K562 (cell line): ENCODE measurements at regions not wholly inside any gene's neighbourhood (a gene's known extent, or its start where the extent isn't known, plus 50 kb on each side); places are given as distances from the start of the nearest gene placed in this dataset.

Source experiments
- ATAC-seq: fragments of 200-7000 bp; cut with Tn5 transposase; 3 replicates; pipeline ENCODE4 v1.9.1; 2020; ENCODE audit warnings: moderate library complexity
- BruUV-seq: library from RNA; stranded (reverse); fragments of 400-500 nt; replicated peaks from 2 replicates; lab custom pipeline; 2021; lab: Mats Ljungman, UMichigan
- CTCF ChIA-PET: fragments of 300-600 bp; formaldehyde crosslinking; extraction: SDS; loops from one replicate; lab custom pipeline; 2021; ENCODE audit warnings: low intra/inter-chr PET ratio; lab: Yijun Ruan, JAX
- POLR2A ChIA-PET: fragments of 300-600, 350-650 bp; sonication (Branson Sonifier 250); formaldehyde crosslinking; extraction: SDS; loops from one replicate; lab custom pipeline; 2021; ENCODE audit warnings: antibody characterized with exemption, inconsistent platforms; lab: Yijun Ruan, JAX
- DNase-seq, 4 experiments: peaks; one replicate each; pipeline versions ENCODE4 v3.0.0 to v3.0.0-alpha.2; 2011 to 2018; ENCODE audit warnings: low spot score in 3 of 4, mixed read lengths in 3 of 4; ENCODE audit errors: extremely low read depth in 1 of 4
- FAIRE-seq: peaks from 2 replicates; lab custom pipeline; 2011; peaks lifted over from hg19 to GRCh38; lab: Jason Lieb, UNC
- H2AFZ ChIP-seq: 2 replicates; pipeline ENCODE4 v1.6.0; 2011; ENCODE audit warnings: low read depth, low read length, control low read depth, inconsistent platforms
- H3K27ac ChIP-seq: fragments of 200-600 bp; 3 replicates; pipeline ENCODE4 v1.8.0; 2011; ENCODE audit warnings: low read depth, mild to moderate bottlenecking, control low read depth, inconsistent platforms, low read length, moderate library complexity, mixed read lengths; ENCODE audit errors: extremely low read depth
- H3K27me3 ChIP-seq, 2 experiments: fragments of 300-600 bp in 1 of 2; 2 replicates in 1 of 2; 3 replicates in 1 of 2; pipeline versions ENCODE4 v1.6.0 to v1.8.0; 2011; ENCODE audit warnings: inconsistent platforms in 2 of 2, low read length in 2 of 2, mild to moderate bottlenecking in 1 of 2, mixed read lengths in 1 of 2, moderate library complexity in 1 of 2; ENCODE audit not compliant: control insufficient read depth in 2 of 2, insufficient read depth in 2 of 2
- H3K36me3 ChIP-seq: fragments of 300-600 bp; 3 replicates; pipeline ENCODE4 v1.8.0; 2011; ENCODE audit warnings: mild to moderate bottlenecking, low read length, inconsistent platforms; ENCODE audit not compliant: control insufficient read depth, insufficient read depth
- H3K4me1 ChIP-seq, 2 experiments: fragments of 200-600 bp in 1 of 2; replicated peaks in 1 of 2; 2 replicates in 1 of 2; 3 replicates in 1 of 2; pipeline versions ENCODE4 v1.5.1 to v1.8.0; 2011; ENCODE audit warnings: inconsistent platforms in 2 of 2, low read length in 2 of 2, mild to moderate bottlenecking in 1 of 2, mixed read lengths in 1 of 2, moderate library complexity in 1 of 2; ENCODE audit not compliant: control insufficient read depth in 2 of 2, insufficient read depth in 2 of 2
- H3K4me2 ChIP-seq: 2 replicates; pipeline ENCODE4 v1.6.1; 2011; ENCODE audit warnings: low read length, control low read depth, inconsistent platforms, mixed read lengths; ENCODE audit not compliant: insufficient read depth
- H3K4me3 ChIP-seq: fragments of 200-600 bp; sonication (generic), shearing (Covaris generic); 2 replicates; pipeline ENCODE4 v1.5.1; 2016; ENCODE audit warnings: control low read depth, inconsistent platforms
- H3K79me2 ChIP-seq: fragments of 200-600 bp; 3 replicates; pipeline ENCODE4 v1.8.0; 2011; ENCODE audit warnings: low read length, inconsistent platforms; ENCODE audit not compliant: control insufficient read depth, insufficient read depth
- H3K9ac ChIP-seq, 2 experiments: 2 replicates each; pipeline versions ENCODE4 v1.6.0 to v1.6.1; 2011; ENCODE audit warnings: low read depth in 2 of 2, low read length in 2 of 2, control low read depth in 1 of 2, inconsistent platforms in 1 of 2, mild to moderate bottlenecking in 1 of 2, mixed read lengths in 1 of 2; ENCODE audit not compliant: insufficient read depth in 1 of 2
- H3K9me1 ChIP-seq: one replicate; pipeline ENCODE4 v1.6.0; 2011; ENCODE audit warnings: inconsistent platforms, mild to moderate bottlenecking, low read length, moderate library complexity; ENCODE audit not compliant: control insufficient read depth, insufficient read depth
- H3K9me3 ChIP-seq: replicated peaks from 2 replicates; pipeline ENCODE4 v1.5.1; 2011; ENCODE audit warnings: low read depth, low read length, inconsistent platforms; ENCODE audit not compliant: control insufficient read depth, insufficient read depth
- H4K20me1 ChIP-seq: replicated peaks from 2 replicates; pipeline ENCODE4 v1.6.1; 2011; ENCODE audit warnings: low read length, inconsistent platforms, mixed read lengths; ENCODE audit not compliant: control insufficient read depth, insufficient read depth
- DDX20 ChIP-seq: fragments of 450-650 bp; IDR thresholded peaks from 2 replicates; pipeline ENCODE4 v1.6.1; 2016; ENCODE audit warnings: missing genetic modification characterization, low read depth, mild to moderate bottlenecking, missing compliant biosample characterization, moderate library complexity
- FOXO4 ChIP-seq: fragments of 450-650 bp; formaldehyde crosslinking; IDR thresholded peaks from 2 replicates; pipeline ENCODE4 v1.4.0; 2020; ENCODE audit warnings: mild to moderate bottlenecking, moderate library complexity
- HIVEP1 ChIP-seq: fragments of 250-450 bp; sonication (Bioruptor Pico); IDR thresholded peaks from 2 replicates; pipeline ENCODE4 v1.4.0; 2020; ENCODE audit warnings: mild to moderate bottlenecking
- SMARCA4 ChIP-seq: fragments of 450-650 bp; IDR thresholded peaks from 2 replicates; pipeline ENCODE4 v1.6.1; 2016
- TAL1 ChIP-seq: fragments of 450-650 bp; IDR thresholded peaks from 2 replicates; pipeline ENCODE4 v1.6.1; 2016; ENCODE audit warnings: mild to moderate bottlenecking
- ZNF146 ChIP-seq: IDR thresholded peaks from one replicate; pipeline ENCODE4 v1.6.1; 2018; ENCODE audit warnings: missing compliant biosample characterization; ENCODE audit not compliant: unreplicated experiment
- WGBS: fragments of 100-300 bp; shearing (Covaris generic); methylation state at CpG from one replicate; pipeline ENCODE4 v1.1.6; 2016; ENCODE audit warnings: low coverage, mixed read lengths; ENCODE audit not compliant: insufficient coverage; ENCODE audit errors: missing lambda C conversion rate; 5-methylcytosine and 5-hydroxymethylcytosine counted together
- in situ Hi-C: fragments of 300-500 bp; cut with MboI; formaldehyde crosslinking; loops from 4 replicates; pipeline ENCODE4 v1.15.0; 2018; ENCODE audit warnings: inconsistent platforms, mixed read lengths
- intact Hi-C: fragments of 100-400 bp; cut with micrococcal nuclease; formaldehyde crosslinking; loops from 2 replicates; pipeline ENCODE4 v1.14.2; 2022

DNA sequence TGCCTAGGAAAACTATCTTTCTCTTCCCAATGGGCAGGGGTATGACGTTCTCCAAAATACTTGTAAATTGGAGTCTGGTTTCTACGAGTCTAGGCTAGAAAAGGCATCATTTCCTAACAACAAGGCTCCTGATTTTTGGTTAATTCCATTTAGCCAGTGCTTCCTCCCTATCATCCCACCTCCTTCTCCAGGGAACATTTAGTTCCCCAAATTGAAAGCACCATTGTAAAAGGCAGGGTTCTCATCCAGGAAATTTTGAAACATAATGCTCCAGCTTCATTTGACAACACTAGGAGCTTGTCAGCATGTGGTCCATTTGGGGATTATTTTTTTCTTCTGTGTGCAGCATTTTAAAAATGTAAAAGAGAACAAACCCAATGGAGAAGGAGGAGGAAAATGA is 256.5 kb upstream of the GRIA1 start:
- H3K9me3 ChIP-seq, result no peaks in the 10 kb centered on the region
- DNase-seq, result no peak
- no peaks in the 10 kb centered on the region for H3K9me1 ChIP-seq
- in situ Hi-C loops (no loop called here), intact Hi-C loops (no loop called here)
- no peak overlapping the region for H3K9ac ChIP-seq
- H4K20me1 ChIP-seq, result no peaks in the 10 kb centered on the region
- H2AFZ ChIP-seq, result no peak overlapping the region
- H3K4me2 ChIP-seq, result no peak overlapping the region
- no peaks in the 10 kb centered on the region for H3K79me2 ChIP-seq
- POLR2A ChIA-PET, result interaction anchor here (0.8 kb wide), 1 partner anchor 331 kb away, joined by 4 read pairs; no protein-coding TSS in a partner anchor
- H3K36me3 ChIP-seq, result no peaks in the 10 kb centered on the region
- TF ChIP-seq TAL1 (no peak), SMARCA4 (no peak)
- TF ChIP-seq, all 486 proteins: peak for 0
- no TSS peak for BruUV-seq
- 0% methylated on average over 2 of the region's 2 CpGs for WGBS
- no peaks in the 10 kb centered on the region for H3K4me1 ChIP-seq
- FAIRE-seq, result no peak
- H3K27ac ChIP-seq, result no peak overlapping the region
- H3K4me3 ChIP-seq, result no peak overlapping the region
- H3K27me3 ChIP-seq, result no peaks in the 10 kb centered on the region
- no peak for ATAC-seq
- CTCF ChIA-PET, result no interaction called here

GRCh38 chr5:153236319-153236718 is 254.2 kb upstream of the GRIA1 start:
- no peaks in the 10 kb centered on the region for H3K36me3 ChIP-seq
- FAIRE-seq (no peak), DNase-seq (no peak), ATAC-seq (no peak)
- CTCF ChIA-PET, result no interaction called here
- no peaks in the 10 kb centered on the region for H3K27me3 ChIP-seq
- in situ Hi-C loops, result no loop called here
- no peaks in the 10 kb centered on the region for H3K79me2 ChIP-seq
- H4K20me1 ChIP-seq, result no peaks in the 10 kb centered on the region
- BruUV-seq, result no TSS peak
- TF ChIP-seq ZNF146 (CRISPR knock-in tag) (no peak), FOXO4 (CRISPR knock-in tag) (no peak), HIVEP1 (no peak), DDX20 (tag) (no peak)
- no peak overlapping the region for H3K4me2 ChIP-seq
- intact Hi-C loops, result no loop called here
- no peaks in the 10 kb centered on the region for H3K9me3 ChIP-seq
- WGBS, result 0% methylated on average over 3 of the region's 3 CpGs
- no peak overlapping the region for H3K27ac ChIP-seq
- H2AFZ ChIP-seq, result no peak overlapping the region
- no peaks in the 10 kb centered on the region for H3K4me1 ChIP-seq
- no peaks in the 10 kb centered on the region for H3K9me1 ChIP-seq
- POLR2A ChIA-PET, result no interaction called here
- H3K4me3 ChIP-seq, result no peak overlapping the region
- H3K9ac ChIP-seq, result no peak overlapping the region
